Hepatocyte (in vitro differentiated cells): ENCODE measurements at regions not wholly inside any gene's neighbourhood (a gene's known extent, or its start where the extent isn't known, plus 50 kb on each side); places are given as distances from the start of the nearest gene placed in this dataset.

Experiments used
- DNase-seq: peaks from one replicate; pipeline ENCODE4 v3.0.0-alpha.2; 2016; ENCODE audit warnings: low spot score
- H2AFZ ChIP-seq: fragments of 200-600 bp; sonication (generic); 2 replicates; pipeline ENCODE4 v1.6.0; 2016; ENCODE audit warnings: antibody characterized with exemption, mild to moderate bottlenecking
- H3K27ac ChIP-seq: fragments of 200-600 bp; sonication (generic); 2 replicates; pipeline ENCODE4 v1.5.1; 2016; ENCODE audit warnings: mild to moderate bottlenecking
- H3K27me3 ChIP-seq: fragments of 200-600 bp; sonication (generic); 2 replicates; pipeline ENCODE4 v1.6.1; 2016
- H3K36me3 ChIP-seq: fragments of 200-600 bp; sonication (generic); replicated peaks from 2 replicates; pipeline ENCODE4 v1.5.1; 2016; ENCODE audit warnings: low read depth; ENCODE audit not compliant: insufficient read depth
- H3K4me1 ChIP-seq: fragments of 200-600 bp; sonication (generic); 2 replicates; pipeline ENCODE4 v1.5.1; 2016; ENCODE audit warnings: mild to moderate bottlenecking, moderate library complexity; ENCODE audit not compliant: insufficient read depth
- H3K4me2 ChIP-seq: fragments of 200-600 bp; sonication (generic); 2 replicates; pipeline ENCODE4 v1.6.0; 2016
- H3K4me3 ChIP-seq: fragments of 200-600 bp; sonication (generic); 2 replicates; pipeline ENCODE4 v1.5.1; 2016; ENCODE audit warnings: mild to moderate bottlenecking
- H3K79me2 ChIP-seq: fragments of 200-600 bp; sonication (generic); 2 replicates; pipeline ENCODE4 v1.6.0; 2017; ENCODE audit warnings: mild to moderate bottlenecking
- H3K9me2 ChIP-seq: fragments of 200-600 bp; sonication (generic); replicated peaks from 2 replicates; pipeline ENCODE4 v1.6.0; 2017; ENCODE audit warnings: mild to moderate bottlenecking; ENCODE audit not compliant: insufficient read depth
- H3K9me3 ChIP-seq: fragments of 200-600 bp; sonication (generic); 2 replicates; pipeline ENCODE4 v1.5.1; 2016; ENCODE audit warnings: low read depth, mild to moderate bottlenecking
- H4K20me1 ChIP-seq: fragments of 200-600 bp; sonication (generic); 2 replicates; pipeline ENCODE4 v1.6.0; 2016; ENCODE audit warnings: mild to moderate bottlenecking; ENCODE audit not compliant: insufficient read depth, poor library complexity, severe bottlenecking
- EZH2 ChIP-seq: fragments of 200-600 bp; sonication (generic); IDR thresholded peaks from 2 replicates; pipeline ENCODE4 v1.6.1; 2016; ENCODE audit warnings: antibody characterized with exemption, mild to moderate bottlenecking, borderline replicate concordance
- EZH2phosphoT487 ChIP-seq: fragments of 200-600 bp; sonication (generic); IDR thresholded peaks from one replicate; pipeline ENCODE4 v1.6.1; 2018; ENCODE audit warnings: antibody characterized with exemption, mild to moderate bottlenecking, low read depth, moderate library complexity; ENCODE audit not compliant: unreplicated experiment, severe bottlenecking
- WGBS: methylation state at CpG from one replicate; pipeline ENCODE4 v1.1.6; 2016; ENCODE audit warnings: low lambda C conversion rate; ENCODE audit errors: missing lambda C conversion rate; 5-methylcytosine and 5-hydroxymethylcytosine counted together
- TF ChIP-seq, protein P1 (sequence below): fragments of 200-600 bp; sonication (generic); IDR thresholded peaks from 2 replicates; pipeline ENCODE4 v1.5.1; 2016; ENCODE audit warnings: antibody characterized with exemption, mild to moderate bottlenecking; ENCODE audit not compliant: poor library complexity

DNA sequence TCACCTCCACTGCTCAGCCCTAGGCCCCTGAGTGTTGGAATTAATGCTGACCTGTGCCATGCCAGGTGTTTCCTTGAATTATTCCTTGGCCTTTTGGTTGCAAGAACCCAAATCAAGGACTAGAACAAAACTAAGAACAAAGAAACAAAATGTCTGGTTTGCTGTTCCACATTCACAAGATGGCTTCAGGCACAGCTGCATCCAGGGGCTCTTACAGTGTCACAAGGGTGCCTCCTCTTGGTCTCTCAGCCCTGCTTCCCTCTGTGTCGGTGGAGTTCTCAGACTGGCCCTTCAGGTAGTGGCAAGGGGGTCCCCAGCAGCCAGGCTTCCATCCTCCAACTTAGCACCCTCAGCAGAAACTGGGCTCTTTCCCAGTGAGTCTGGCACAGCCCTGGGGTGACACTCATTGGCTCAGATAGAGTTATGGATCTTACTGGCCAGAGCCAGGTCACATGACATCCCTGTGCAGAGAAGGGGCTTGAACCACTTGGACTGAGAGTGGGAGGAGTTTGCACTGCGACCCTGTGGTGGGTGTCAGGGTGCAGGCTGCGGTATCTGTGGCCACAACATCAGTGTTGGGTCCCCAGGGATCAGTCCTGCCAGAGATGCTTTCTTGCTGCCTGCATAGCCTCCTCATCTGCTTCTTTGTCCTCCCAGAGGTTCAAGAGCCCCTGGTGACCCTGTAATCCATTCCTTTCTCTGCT lies 427.7 kb upstream of the SULF2 start:
- Histone ChIP-seq H3K4me1 (no peaks in the 10 kb centered on the region), H3K4me2 (no peak overlapping the region), H4K20me1 (no peaks in the 10 kb centered on the region), H3K27me3 (no peaks in the 10 kb centered on the region), H3K4me3 (no peak overlapping the region), H3K36me3 (no peaks in the 10 kb centered on the region), H3K9me3 (no peaks in the 10 kb centered on the region), H3K9me2 (no peaks in the 10 kb centered on the region), H3K79me2 (no peaks in the 10 kb centered on the region), H3K27ac (no peak overlapping the region), H2AFZ (no peak overlapping the region)
- no peak for DNase-seq
- WGBS, result 84% methylated on average over 3 of the region's 3 CpGs
- TF ChIP-seq EZH2 (no peak), EZH2phosphoT487 (no peak)
- TF ChIP-seq, protein P1, sequence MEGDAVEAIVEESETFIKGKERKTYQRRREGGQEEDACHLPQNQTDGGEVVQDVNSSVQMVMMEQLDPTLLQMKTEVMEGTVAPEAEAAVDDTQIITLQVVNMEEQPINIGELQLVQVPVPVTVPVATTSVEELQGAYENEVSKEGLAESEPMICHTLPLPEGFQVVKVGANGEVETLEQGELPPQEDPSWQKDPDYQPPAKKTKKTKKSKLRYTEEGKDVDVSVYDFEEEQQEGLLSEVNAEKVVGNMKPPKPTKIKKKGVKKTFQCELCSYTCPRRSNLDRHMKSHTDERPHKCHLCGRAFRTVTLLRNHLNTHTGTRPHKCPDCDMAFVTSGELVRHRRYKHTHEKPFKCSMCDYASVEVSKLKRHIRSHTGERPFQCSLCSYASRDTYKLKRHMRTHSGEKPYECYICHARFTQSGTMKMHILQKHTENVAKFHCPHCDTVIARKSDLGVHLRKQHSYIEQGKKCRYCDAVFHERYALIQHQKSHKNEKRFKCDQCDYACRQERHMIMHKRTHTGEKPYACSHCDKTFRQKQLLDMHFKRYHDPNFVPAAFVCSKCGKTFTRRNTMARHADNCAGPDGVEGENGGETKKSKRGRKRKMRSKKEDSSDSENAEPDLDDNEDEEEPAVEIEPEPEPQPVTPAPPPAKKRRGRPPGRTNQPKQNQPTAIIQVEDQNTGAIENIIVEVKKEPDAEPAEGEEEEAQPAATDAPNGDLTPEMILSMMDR, result no peak

DNA sequence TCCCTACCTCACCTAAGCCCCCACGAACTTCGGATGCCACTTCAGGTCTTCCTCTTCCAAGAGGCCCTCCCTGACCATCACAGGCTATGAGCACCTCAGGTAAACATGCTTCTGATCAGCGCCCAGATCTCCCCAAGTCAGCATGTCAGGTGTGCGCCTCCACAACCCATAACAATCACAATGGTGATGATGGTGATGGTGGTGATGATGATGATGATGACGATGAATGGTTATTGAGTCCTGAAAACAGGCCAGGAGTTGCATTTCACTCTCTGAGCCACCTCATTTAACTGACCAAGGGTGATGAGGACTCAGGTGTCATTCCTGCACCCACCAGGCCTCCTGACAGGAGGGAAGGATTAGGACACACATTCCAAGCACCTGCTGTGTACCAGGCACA lies 426.6 kb upstream of the SULF2 start:
- no peak overlapping the region for H3K4me3 ChIP-seq
- DNase-seq, result no peak
- no peaks in the 10 kb centered on the region for H3K4me1 ChIP-seq
- H3K9me3 ChIP-seq, result no peaks in the 10 kb centered on the region
- H3K36me3 ChIP-seq, result no peaks in the 10 kb centered on the region
- H3K27me3 ChIP-seq, result no peaks in the 10 kb centered on the region
- H3K4me2 ChIP-seq, result no peak overlapping the region
- no peak overlapping the region for H3K27ac ChIP-seq
- H4K20me1 ChIP-seq, result no peaks in the 10 kb centered on the region
- H3K79me2 ChIP-seq, result no peaks in the 10 kb centered on the region
- no peak overlapping the region for H2AFZ ChIP-seq
- no peaks in the 10 kb centered on the region for H3K9me2 ChIP-seq
- 94% methylated on average over 5 of the region's 5 CpGs for WGBS
- TF ChIP-seq EZH2 (no peak), EZH2phosphoT487 (no peak)
- TF ChIP-seq, protein P1, result no peak

DNA sequence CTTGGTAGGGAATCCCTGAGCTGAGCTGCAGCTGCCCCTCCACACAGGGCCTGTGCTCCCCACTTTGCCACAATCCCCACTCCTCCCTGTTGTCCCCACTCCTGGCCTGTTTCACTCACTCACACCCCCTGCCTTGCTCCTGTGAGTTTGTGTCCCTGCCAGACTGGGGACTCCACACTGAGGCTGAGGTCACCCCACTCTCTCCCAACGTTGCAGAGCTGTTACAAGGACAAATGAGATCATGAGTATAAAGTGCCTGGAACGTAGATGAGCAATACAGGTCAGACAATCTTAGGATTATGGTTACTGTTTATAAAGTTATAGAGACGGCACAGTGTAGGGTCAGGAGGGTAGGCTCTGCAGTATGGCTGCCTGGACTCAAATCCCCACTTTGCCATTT lies 426.0 kb upstream of the SULF2 start:
- Histone ChIP-seq H3K4me3 (no peak overlapping the region), H3K27me3 (no peaks in the 10 kb centered on the region), H3K79me2 (no peaks in the 10 kb centered on the region), H3K9me3 (no peaks in the 10 kb centered on the region), H3K36me3 (no peaks in the 10 kb centered on the region), H3K4me2 (no peak overlapping the region), H3K4me1 (no peaks in the 10 kb centered on the region), H3K27ac (no peak overlapping the region), H3K9me2 (no peaks in the 10 kb centered on the region), H2AFZ (no peak overlapping the region), H4K20me1 (no peaks in the 10 kb centered on the region)
- no peak for DNase-seq
- WGBS, result 62% methylated on average over 3 of the region's 3 CpGs
- TF ChIP-seq EZH2 (no peak), EZH2phosphoT487 (no peak)
- TF ChIP-seq, protein P1, result no peak
